Left forelimb (tissue), 1 donor: ENCODE measurements at regions not wholly inside any gene's neighbourhood (a gene's known extent, or its start where the extent isn't known, plus 50 kb on each side); places are given as distances from the start of the nearest gene placed in this dataset.

ENCODE experiments used
- DNase-seq: peaks from one replicate; pipeline ENCODE4 v3.0.0-alpha.2; 2018; ENCODE audit warnings: low spot score

DNA sequence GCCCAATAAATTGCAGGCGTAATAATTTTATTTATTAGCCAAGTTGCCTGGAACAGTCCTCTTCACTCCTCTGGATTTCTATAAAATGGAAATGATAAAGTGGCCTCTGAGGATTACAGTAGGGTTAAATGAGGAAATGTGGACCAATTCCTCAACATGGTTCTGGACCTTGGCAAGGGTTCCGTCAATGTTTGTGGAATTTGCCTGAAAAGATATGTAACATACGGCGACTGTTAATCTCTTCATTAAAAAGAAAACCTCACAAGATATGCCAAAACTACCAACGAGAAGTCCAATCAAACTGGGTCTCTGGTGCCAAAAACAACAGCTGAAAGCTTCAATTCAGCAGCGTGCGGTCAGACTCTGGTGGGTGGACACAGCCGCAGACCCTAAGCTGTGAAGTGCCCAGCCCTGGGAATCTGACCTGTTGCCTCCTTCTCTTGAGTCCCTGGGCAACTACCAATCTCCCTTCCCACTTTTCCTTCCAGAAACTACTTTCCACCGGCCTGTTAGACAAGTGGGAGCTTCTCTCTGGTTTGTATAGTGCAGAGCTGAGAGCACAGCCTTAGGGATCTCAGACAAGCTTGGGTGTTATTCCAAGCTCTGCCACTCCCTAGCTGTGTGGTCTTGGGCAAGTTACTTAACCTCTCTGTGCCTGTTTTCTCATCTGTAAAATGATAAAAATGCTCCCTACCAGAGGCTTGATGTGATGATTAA, 190.5 kb upstream of the GSC start:
- DNase-seq: no peak

DNA sequence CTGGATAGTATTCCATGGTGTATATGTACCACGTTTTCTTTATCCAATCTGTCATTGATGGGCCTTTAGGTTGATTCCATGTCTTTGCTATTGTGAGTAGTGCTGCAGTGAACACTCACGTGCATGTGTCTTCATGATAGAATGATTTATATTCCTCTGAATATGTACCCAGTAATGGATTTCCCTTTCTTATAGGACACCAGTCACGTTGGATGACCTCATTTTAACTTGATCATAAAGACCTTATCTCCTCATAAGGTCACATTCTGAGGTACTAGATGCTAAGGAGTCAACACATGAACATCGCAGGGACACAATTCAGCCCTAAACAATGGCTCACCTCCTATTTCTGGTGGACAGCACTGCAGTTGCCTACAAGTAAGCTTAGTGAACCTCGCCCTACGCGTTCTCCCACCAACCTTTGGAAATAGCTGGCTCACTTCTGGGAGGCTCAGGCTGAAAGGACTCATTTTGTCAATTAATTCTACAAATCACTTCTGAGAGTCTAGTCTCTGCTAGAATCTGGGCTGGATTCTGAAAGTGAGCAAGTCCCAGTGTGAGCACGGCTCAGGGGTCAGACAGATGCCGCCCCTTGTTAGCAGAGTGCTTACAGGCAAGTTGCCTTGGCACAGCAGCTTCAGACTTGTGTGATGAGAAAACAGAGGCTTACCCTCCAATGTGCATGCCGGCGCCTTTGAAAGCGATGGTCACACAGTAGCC, 183.8 kb upstream of the GSC start:
- no peak for DNase-seq

- no peak for DNase-seq
Observed at GRCh38 chr14:94952097-94952496, 182.2 kb upstream of the GSC start.

DNA sequence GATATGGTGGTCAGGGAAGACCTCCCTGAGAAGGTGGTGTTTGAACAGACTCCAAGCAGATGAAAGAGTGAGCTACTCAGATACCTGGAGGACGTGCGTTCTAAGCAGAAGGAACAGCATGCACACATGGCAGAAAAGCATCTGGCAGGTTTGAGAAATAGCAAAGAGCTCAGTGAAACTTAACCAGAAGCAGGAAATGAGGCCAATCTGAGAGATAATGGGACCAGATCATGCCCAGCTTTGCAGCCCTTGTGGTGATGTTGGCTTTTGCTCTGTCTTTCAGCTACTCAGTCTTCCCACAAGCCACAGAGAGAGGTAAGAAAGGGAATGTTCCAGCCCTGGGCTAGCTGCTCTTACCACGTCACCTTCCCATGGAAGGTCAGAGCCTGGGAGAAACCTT, 176.3 kb upstream of the GSC start:
- DNase-seq: no peak

DNA sequence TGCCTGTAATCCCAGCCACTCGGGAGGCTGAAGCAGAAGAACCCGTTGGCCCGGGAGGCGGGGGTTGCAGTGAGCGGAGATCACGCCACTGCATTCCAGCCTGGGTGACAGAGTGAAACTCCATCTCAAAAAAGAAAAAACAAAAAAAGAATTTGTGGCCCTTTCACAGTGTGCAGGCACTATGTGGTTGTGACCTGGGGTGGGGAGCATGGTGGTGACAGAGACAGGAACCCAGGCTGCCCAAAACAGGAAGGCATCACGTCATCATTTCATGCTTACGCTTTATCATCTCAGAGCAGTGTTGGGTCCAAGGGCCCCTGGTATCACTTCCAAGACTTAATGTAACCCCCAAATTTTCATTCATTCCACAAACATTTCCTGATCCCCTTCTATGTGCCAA, 175.7 kb upstream of the GSC start:
- no peak for DNase-seq

- DNase-seq: no peak
Observed at GRCh38 chr14:94944636-94945258, 174.8 kb upstream of the GSC start.

GRCh38 chr14:94942601-94943000, 172.7 kb upstream of the GSC start:
- no peak for DNase-seq

DNA sequence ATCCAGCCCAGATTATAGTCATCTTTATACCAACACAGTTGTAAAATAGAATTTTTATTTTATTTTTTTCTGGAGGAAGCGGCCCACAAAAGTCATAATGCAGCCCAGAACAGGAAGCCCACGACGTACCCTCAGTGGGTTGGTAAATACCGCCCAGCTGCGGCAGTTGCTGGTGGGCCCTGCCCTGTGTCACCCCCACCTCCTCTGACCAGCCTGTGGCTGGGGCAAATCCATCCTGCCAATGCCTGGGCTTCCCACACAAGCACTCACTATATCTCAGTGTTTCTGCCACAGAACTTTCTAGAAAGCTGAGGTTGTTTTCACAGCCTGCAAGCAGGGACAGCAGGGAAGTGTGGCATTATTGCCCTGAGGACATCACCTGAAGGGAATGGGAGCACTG, 171.4 kb upstream of the GSC start:
- no peak for DNase-seq

DNA sequence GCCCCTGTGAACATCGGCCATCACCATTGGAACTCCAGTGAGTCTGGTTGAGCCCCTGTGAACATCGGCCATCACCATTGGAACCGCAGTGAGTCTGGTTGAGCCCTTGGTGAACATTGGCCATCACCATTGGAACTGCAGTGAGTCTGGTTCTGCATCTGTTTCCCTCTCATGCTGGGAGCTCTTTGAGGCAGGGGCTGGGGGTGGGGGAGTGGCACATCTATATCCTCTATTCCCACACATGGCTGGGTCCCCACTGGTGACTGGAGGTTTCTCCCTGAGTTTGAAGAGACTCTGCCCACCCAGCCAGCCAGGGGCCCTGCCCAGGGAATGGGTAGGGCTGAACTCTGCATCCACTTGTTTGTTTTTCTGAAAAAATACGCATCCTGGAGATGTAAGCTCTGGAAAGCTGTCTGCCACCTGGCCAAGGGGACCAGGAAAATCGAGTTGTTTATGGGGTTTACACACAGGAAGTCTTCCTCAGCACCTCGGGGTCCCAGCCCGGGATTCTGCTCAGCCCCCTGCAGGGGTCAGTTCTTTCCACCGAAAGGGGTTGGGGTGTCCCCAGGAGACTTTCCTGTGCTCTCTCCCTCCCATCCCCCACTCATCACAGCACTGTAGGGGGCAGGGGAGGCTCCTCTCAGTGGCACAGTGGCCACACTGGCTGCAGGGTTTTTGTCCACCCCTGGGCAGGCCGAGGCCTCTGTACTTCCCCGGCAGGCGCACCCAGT, 170.5 kb upstream of the GSC start:
- no peak for DNase-seq

DNA sequence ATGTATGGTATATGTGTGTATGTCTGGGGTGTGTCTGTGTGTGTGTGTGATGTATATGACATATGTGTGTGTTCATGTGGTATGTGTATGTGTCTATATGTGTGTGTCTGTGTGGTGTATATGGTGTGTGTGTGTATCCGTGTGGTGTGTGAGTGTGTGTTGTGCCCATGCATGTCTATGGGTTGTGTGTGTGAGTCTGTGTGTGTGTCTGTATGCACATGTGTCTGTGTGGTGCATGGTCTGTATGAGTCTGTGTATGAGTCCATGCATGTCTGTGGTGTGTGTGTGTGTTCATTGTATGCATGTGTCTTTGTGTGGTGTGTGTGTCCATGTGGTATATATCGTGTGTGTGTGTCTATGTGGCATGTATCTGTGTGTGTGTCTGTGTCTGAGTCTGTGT, 168.1 kb upstream of the GSC start:
- DNase-seq: no peak

DNA sequence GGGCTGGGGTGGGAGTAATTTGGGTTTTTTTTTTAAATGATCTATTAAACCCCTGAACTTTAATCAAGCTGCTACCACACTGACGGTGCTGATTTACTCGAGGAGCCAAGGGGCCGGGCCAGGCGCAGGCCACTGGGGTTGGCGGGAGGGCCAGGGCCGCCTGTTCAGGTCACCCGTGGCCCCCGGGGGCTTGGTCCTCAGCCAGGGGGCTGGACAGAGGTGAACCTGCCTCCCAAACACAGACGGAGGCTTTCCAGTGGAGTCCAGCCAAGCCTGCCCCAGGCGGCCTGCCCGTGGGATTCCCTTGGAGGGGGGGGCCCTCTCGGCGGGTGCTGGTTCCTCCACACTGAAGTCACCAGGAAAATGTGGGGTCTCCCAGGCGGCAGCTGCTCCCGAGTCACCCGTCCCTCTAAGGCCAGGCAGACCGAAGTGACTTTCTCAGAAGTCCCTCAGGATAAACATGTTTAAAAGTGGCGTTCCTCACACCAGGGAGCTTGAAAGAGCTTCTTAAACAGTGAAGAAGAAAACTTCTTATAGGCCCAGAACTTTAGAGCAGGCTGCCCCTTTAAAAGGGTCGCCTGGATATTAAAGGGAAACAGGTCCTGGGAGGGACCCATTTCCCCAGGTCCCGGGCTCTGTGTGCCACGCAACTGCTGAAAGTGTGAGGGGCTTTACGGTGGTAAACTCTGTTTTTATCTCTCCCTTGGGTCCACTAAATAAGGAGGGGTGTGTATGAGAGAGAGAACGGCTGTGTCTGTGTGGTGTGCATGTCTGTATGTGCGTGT, 167.2 kb upstream of the GSC start:
- DNase-seq: no peak

DNA sequence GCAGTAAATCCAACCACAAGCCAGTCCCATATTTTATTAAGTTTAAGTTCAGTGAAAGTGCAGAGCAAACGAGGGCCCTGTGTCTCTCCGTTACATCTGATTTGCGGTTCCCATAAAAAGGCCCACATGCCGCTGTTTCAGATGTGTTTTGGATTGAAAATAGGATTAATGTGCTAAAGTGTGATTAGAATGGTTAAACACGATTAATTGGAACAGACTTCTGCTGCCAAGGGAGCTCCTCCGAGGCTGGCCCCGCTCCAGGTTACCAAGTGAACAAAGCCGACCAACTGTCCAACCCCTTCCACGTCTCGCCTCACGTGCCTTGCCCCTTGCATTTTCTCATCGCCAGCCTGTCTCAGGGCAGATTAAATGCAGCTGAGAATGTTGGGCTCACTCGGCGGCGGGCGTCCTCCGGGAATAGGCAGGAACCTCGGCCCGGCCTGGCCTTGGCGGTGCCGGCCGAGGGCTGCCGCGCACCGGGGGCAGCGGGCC, 166.5 kb upstream of the GSC start:
- DNase-seq: peak; percentile 88

GRCh38 chr14:94935706-94936300, 165.9 kb upstream of the GSC start:
- DNase-seq: no peak

DNA sequence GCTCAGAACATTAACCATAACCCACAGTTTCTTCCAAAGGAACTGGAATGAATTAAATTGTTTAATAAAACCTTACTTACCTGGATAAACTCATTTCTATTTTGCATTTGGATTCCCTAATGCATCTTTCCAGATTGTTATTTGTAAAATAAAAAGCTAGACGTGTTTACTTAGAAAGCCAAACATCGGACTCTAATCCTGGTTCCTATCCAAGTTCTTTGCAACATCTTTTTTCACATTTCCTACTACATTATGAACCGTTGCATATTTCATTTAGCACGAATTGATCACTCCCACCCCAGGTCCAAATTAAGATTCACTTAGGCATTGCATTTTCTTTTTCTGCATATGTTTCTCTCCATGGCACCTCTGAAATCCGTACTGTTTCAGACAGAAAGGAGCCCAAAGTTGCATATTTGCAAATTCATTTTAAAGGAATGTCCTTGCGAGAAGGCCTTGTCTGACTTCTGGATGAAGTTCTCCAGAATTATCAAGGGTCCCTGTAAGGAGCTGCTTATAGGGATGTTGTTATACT, 164.4 kb upstream of the GSC start:
- no peak for DNase-seq

- no peak for DNase-seq
Observed at GRCh38 chr14:94933486-94933885, 163.6 kb upstream of the GSC start.

GRCh38 chr14:94932589-94932988, 162.7 kb upstream of the GSC start:
- no peak for DNase-seq

DNA sequence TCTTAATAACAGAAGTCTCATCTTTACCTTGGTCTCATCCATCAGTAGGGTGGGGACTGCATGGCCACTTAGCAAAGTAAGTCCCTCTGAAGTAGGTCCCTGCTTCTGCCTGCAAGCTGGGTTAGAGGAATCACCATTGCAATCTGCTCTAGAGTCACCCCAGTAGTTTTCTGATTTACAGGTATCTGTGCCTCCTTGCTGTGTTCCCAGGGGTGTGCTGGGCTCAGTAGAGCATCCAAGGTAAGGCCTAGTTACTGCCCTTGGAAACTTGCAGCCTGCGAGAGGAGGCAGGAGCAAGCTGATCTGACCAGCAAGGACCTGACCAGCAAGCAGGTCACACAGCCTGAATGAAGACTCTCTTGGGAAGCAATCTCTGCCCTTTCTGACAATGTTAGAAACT, 160.8 kb upstream of the GSC start:
- DNase-seq: no peak

GRCh38 chr14:94929354-94929753, 159.4 kb upstream of the GSC start:
- no peak for DNase-seq

GRCh38 chr14:94926176-94926575, 156.3 kb upstream of the GSC start:
- no peak for DNase-seq

DNA sequence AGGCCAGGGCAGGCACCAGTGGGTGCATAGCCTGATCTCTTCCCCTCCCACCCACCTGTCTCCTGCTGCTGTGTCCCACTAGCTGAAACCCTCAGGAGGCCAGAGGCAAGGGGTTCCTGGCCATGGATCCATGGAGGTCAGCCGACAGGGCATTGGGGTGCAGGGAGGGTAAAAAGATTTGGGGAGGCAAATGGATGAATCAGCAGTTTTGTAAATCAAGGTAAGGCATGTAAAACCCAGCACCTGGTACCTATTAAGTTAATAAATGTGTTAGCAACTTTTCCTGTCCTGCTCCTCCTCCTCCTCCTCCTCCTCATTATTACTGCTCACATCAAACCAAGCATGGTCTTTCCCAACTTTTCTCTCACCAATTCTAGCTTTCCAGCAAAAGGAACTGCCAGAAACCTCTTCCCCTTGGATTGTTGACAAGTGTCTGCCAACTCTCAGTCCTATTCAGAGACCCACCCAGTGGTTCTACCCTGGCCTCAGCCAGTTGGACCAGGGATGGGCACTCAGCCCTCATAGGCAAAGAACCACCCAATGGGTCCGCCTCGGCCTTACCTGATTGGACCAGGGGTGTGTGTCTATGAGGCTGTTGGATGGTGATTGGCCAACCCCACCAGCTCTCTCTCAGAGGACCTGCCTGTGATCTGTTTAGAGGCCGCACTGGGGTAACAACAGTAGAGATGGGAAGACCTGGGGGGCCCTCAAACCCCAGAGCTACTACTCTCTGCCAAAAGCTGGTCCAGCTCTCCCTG, 155.7 kb upstream of the GSC start:
- no peak for DNase-seq
